Ishikawa (cell line): ENCODE measurements at regions not wholly inside any gene's neighbourhood (a gene's known extent, or its start where the extent isn't known, plus 50 kb on each side); places are given as distances from the start of the nearest gene placed in this dataset.

Source experiments
- CEBPB ChIP-seq: IDR thresholded peaks from 2 replicates; pipeline ENCODE4 v1.6.1; 2012
- EGR1 ChIP-seq: IDR thresholded peaks from 2 replicates; pipeline ENCODE4 v1.6.1; 2012
- EP300 ChIP-seq: IDR thresholded peaks from 2 replicates; pipeline ENCODE4 v1.6.1; 2012; ENCODE audit warnings: borderline replicate concordance
- FOXM1 ChIP-seq: IDR thresholded peaks from 2 replicates; pipeline ENCODE4 v1.6.1; 2012; ENCODE audit warnings: low read depth, borderline replicate concordance
- MAX ChIP-seq: IDR thresholded peaks from 2 replicates; pipeline ENCODE4 v1.6.1; 2012
- NFIC ChIP-seq: IDR thresholded peaks from 2 replicates; pipeline ENCODE4 v1.6.1; 2012
- RAD21 ChIP-seq: IDR thresholded peaks from 2 replicates; pipeline ENCODE4 v1.6.1; 2012; ENCODE audit warnings: low read depth
- REST ChIP-seq: IDR thresholded peaks from 2 replicates; pipeline ENCODE4 v1.6.1; 2012; ENCODE audit warnings: low read depth, mild to moderate bottlenecking
- TAF1 ChIP-seq: IDR thresholded peaks from 2 replicates; pipeline ENCODE4 v1.6.1; 2012; ENCODE audit warnings: low read depth, mild to moderate bottlenecking
- TCF12 ChIP-seq: IDR thresholded peaks from 2 replicates; pipeline ENCODE4 v1.6.1; 2012; ENCODE audit warnings: low read depth
- TEAD4 ChIP-seq: IDR thresholded peaks from 2 replicates; pipeline ENCODE4 v1.6.1; 2012
- YY1 ChIP-seq: IDR thresholded peaks from 2 replicates; pipeline ENCODE4 v1.6.1; 2012; ENCODE audit warnings: low read depth

GRCh38 chr2:149732730-149733290 is 145.2 kb upstream of the MMADHC start:
- TF ChIP-seq MAX (no peak), REST (no peak), EP300 (no peak), TAF1 (no peak), FOXM1 (no peak), EGR1 (no peak), TEAD4 (no peak), RAD21 (no peak), CEBPB (no peak), TCF12 (no peak), YY1 (no peak), NFIC (no peak)
